ENCODE measurements at regions not wholly inside any gene's neighbourhood (a gene's known extent, or its start where the extent isn't known, plus 50 kb on each side); places are given as distances from the start of the nearest gene placed in this dataset.

- DNase-seq (ENCODE audit: low spot score) = no peak
- Histone ChIP-seq H3K9ac (ENCODE audit: low read depth in 1 of 2, low read length in 2 of 2) (no peak overlapping the region), H3K27me3 (ENCODE audit: control insufficient read depth in 4 of 4, insufficient read depth in 4 of 4, low read length in 3 of 4) (no peaks in the 10 kb centered on the region), H3K27ac (ENCODE audit: low read depth in 1 of 2, low read length in 2 of 2) (no peak overlapping the region), H3K4me3 (ENCODE audit: low read depth in 1 of 3, low read length in 3 of 3) (no peak overlapping the region), H3K4me1 (ENCODE audit: control insufficient read depth in 4 of 4, insufficient read depth in 4 of 4, low read length in 3 of 4) (no peaks in the 10 kb centered on the region), H3K9me3 (ENCODE audit: control insufficient read depth in 4 of 4, low read length in 3 of 4) (no peaks in the 10 kb centered on the region), H3K36me3 (ENCODE audit: control insufficient read depth in 4 of 4, insufficient read depth in 3 of 4, low read depth in 1 of 4, low read length in 3 of 4) (no peaks in the 10 kb centered on the region)
- TF ChIP-seq EGR1 (IDR thresholded peaks at IDR 0.05; ENCODE audit: low read depth in 2 of 2) (no peak), FOXA1 (IDR thresholded peaks at IDR 0.05) (no peak), RAD21 (IDR thresholded peaks at IDR 0.05) (no peak), NR2F2 (IDR thresholded peaks at IDR 0.05) (no peak), HNF4A (conservative IDR thresholded peaks at IDR 0.05) (no peak), SP1 (IDR thresholded peaks at IDR 0.05) (no peak), HNF4G (IDR thresholded peaks at IDR 0.05) (no peak), YY1 (IDR thresholded peaks at IDR 0.05) (no peak), GABPA (IDR thresholded peaks at IDR 0.05 in 1 of 2, conservative IDR thresholded peaks at IDR 0.05 in 1 of 2) (no peak), TAF1 (conservative IDR thresholded peaks at IDR 0.05) (no peak), RXRA (IDR thresholded peaks at IDR 0.05) (no peak), ZBTB33 (IDR thresholded peaks at IDR 0.05) (no peak), FOXA2 (IDR thresholded peaks at IDR 0.05) (no peak), REST (IDR thresholded peaks at IDR 0.05) (no peak), JUND (IDR thresholded peaks at IDR 0.05) (no peak)
- TF ChIP-seq, protein P1, sequence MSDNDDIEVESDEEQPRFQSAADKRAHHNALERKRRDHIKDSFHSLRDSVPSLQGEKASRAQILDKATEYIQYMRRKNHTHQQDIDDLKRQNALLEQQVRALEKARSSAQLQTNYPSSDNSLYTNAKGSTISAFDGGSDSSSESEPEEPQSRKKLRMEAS (IDR thresholded peaks at IDR 0.05) = no peak
- TF ChIP-seq, protein P2, sequence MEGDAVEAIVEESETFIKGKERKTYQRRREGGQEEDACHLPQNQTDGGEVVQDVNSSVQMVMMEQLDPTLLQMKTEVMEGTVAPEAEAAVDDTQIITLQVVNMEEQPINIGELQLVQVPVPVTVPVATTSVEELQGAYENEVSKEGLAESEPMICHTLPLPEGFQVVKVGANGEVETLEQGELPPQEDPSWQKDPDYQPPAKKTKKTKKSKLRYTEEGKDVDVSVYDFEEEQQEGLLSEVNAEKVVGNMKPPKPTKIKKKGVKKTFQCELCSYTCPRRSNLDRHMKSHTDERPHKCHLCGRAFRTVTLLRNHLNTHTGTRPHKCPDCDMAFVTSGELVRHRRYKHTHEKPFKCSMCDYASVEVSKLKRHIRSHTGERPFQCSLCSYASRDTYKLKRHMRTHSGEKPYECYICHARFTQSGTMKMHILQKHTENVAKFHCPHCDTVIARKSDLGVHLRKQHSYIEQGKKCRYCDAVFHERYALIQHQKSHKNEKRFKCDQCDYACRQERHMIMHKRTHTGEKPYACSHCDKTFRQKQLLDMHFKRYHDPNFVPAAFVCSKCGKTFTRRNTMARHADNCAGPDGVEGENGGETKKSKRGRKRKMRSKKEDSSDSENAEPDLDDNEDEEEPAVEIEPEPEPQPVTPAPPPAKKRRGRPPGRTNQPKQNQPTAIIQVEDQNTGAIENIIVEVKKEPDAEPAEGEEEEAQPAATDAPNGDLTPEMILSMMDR (IDR thresholded peaks at IDR 0.05; ENCODE audit: low read depth, low read length, missing input control) = no peak
- TF ChIP-seq, protein P3, sequence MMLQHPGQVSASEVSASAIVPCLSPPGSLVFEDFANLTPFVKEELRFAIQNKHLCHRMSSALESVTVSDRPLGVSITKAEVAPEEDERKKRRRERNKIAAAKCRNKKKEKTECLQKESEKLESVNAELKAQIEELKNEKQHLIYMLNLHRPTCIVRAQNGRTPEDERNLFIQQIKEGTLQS (IDR thresholded peaks at IDR 0.05) = no peak
- 97% methylated on average over 3 of the region's 3 CpGs for WGBS
These were observed 267.1 kb downstream of the EIPR1 start for GRCh38 chr2:3110555-3110954.

Data from liver (tissue), 8 donors.